ENCODE measurements at regions not wholly inside any gene's neighbourhood (a gene's known extent, or its start where the extent isn't known, plus 50 kb on each side); places are given as distances from the start of the nearest gene placed in this dataset.
"Not testable (repeated sequence)": the region's sequence is repeated elsewhere in the genome, so short reads cannot be mapped to it uniquely, and the experiment has no call there.

- H3K36me3 ChIP-seq (ENCODE audit: low read depth, low read length), result no peaks in the 10 kb centered on the region
- BruUV-seq (replicated peaks), result no TSS peak
These were observed 146.3 kb upstream of the ATF7IP start for GRCh38 chr12:14219156-14219555.

GRCh38 chr12:14219670-14220069 lies 145.8 kb upstream of the ATF7IP start:
- H2AFZ ChIP-seq (ENCODE audit: low read length); intact Hi-C loops (cut with micrococcal nuclease); H4K20me1 ChIP-seq (ENCODE audit: low read length); H3K4me2 ChIP-seq (ENCODE audit: low read length); BruUV-seq (replicated peaks); H3K9me2 ChIP-seq (replicated peaks; ENCODE audit: low read length); POLR2A ChIA-PET (ENCODE audit: unreplicated experiment); H3K27ac ChIP-seq (ENCODE audit: low read length); H3K4me3 ChIP-seq (ENCODE audit: low read length); H3K36me3 ChIP-seq (ENCODE audit: low read depth, low read length); H3K9me3 ChIP-seq (ENCODE audit: low read length); H3K79me2 ChIP-seq (ENCODE audit: low read length); H3K4me1 ChIP-seq (ENCODE audit: insufficient read depth, low read length); DNase-seq; CTCF ChIA-PET; H3F3A ChIP-seq (ENCODE audit: low read length, unreplicated experiment); ATAC-seq; H3K9ac ChIP-seq (ENCODE audit: low read length); H3K27me3 ChIP-seq (ENCODE audit: low read length): not testable (repeated sequence)

More at GRCh38 chr12:14219156-14219555, 146.3 kb upstream of the ATF7IP start:
- ChIA-PET POLR2A (ENCODE audit: unreplicated experiment) (no interaction called here), CTCF (no interaction called here)
- Histone ChIP-seq H3K9ac (ENCODE audit: low read length) (no peak overlapping the region), H3K27ac (ENCODE audit: low read length) (no peak overlapping the region), H3F3A (ENCODE audit: low read length, unreplicated experiment) (no peaks in the 10 kb centered on the region), H3K9me3 (ENCODE audit: low read length) (no peaks in the 10 kb centered on the region), H3K4me3 (ENCODE audit: low read length) (no peak overlapping the region), H2AFZ (ENCODE audit: low read length) (no peak overlapping the region), H3K4me1 (ENCODE audit: insufficient read depth, low read length) (no peaks in the 10 kb centered on the region; the same call in 1 of the 2 replicates), H4K20me1 (ENCODE audit: low read length) (no peaks in the 10 kb centered on the region), H3K4me2 (ENCODE audit: low read length) (no peak overlapping the region), H3K9me2 (replicated peaks; ENCODE audit: low read length) (no peaks in the 10 kb centered on the region), H3K79me2 (ENCODE audit: low read length) (no peaks in the 10 kb centered on the region), H3K27me3 (ENCODE audit: low read length) (no peaks in the 10 kb centered on the region)
- DNase-seq, result no peak
- intact Hi-C loops (cut with micrococcal nuclease), result no loop called here
- TF ChIP-seq EZH2phosphoT487 (IDR thresholded peaks at IDR 0.05; ENCODE audit: borderline replicate concordance, low read length) (no peak), CTCF (conservative IDR thresholded peaks at IDR 0.05; ENCODE audit: low read depth, low read length) (no peak), EZH2 (IDR thresholded peaks at IDR 0.05; ENCODE audit: low read length, unreplicated experiment) (no peak)
- no peak for ATAC-seq

GRCh38 chr12:14225064-14225463 lies 140.4 kb upstream of the ATF7IP start:
- Histone ChIP-seq H3K9me2 (replicated peaks; ENCODE audit: low read length) (no peaks in the 10 kb centered on the region), H3K36me3 (ENCODE audit: low read depth, low read length) (no peaks in the 10 kb centered on the region; the same call in 1 of the 2 replicates), H3K4me1 (ENCODE audit: insufficient read depth, low read length) (no peaks in the 10 kb centered on the region), H3K27me3 (ENCODE audit: low read length) (no peaks in the 10 kb centered on the region), H3K4me2 (ENCODE audit: low read length) (no peak overlapping the region), H4K20me1 (ENCODE audit: low read length) (no peaks in the 10 kb centered on the region), H3F3A (ENCODE audit: low read length, unreplicated experiment) (no peaks in the 10 kb centered on the region), H3K4me3 (ENCODE audit: low read length) (no peak overlapping the region), H3K79me2 (ENCODE audit: low read length) (no peaks in the 10 kb centered on the region), H3K9me3 (ENCODE audit: low read length) (no peaks in the 10 kb centered on the region), H2AFZ (ENCODE audit: low read length) (no peak overlapping the region), H3K9ac (ENCODE audit: low read length) (no peak overlapping the region), H3K27ac (ENCODE audit: low read length) (no peak overlapping the region)
- POLR2A ChIA-PET (ENCODE audit: unreplicated experiment), result no interaction called here
- intact Hi-C loops (cut with micrococcal nuclease), result no loop called here
- CTCF ChIA-PET, result no interaction called here
- no TSS peak for BruUV-seq (replicated peaks)
- TF ChIP-seq EZH2 (IDR thresholded peaks at IDR 0.05; ENCODE audit: low read length, unreplicated experiment) (no peak), EZH2phosphoT487 (IDR thresholded peaks at IDR 0.05; ENCODE audit: borderline replicate concordance, low read length) (no peak), CTCF (conservative IDR thresholded peaks at IDR 0.05; ENCODE audit: low read depth, low read length) (no peak)
- ATAC-seq (no peak), DNase-seq (no peak)

GRCh38 chr12:14235176-14235575 lies 130.3 kb upstream of the ATF7IP start:
- CTCF ChIA-PET; H3K79me2 ChIP-seq (ENCODE audit: low read length); H3K4me2 ChIP-seq (ENCODE audit: low read length); H3K9me2 ChIP-seq (replicated peaks; ENCODE audit: low read length); H3K9ac ChIP-seq (ENCODE audit: low read length); H3K27me3 ChIP-seq (ENCODE audit: low read length); H4K20me1 ChIP-seq (ENCODE audit: low read length); H3K36me3 ChIP-seq (ENCODE audit: low read depth, low read length); POLR2A ChIA-PET (ENCODE audit: unreplicated experiment); H3K9me3 ChIP-seq (ENCODE audit: low read length); BruUV-seq (replicated peaks); H2AFZ ChIP-seq (ENCODE audit: low read length); H3F3A ChIP-seq (ENCODE audit: low read length, unreplicated experiment); H3K27ac ChIP-seq (ENCODE audit: low read length); ATAC-seq; H3K4me3 ChIP-seq (ENCODE audit: low read length); DNase-seq: not testable (repeated sequence)
- intact Hi-C loops (cut with micrococcal nuclease), result loop anchor here (5.0 kb wide), 1 partner anchor 48 kb away; no protein-coding TSS in a partner anchor
- H3K4me1 ChIP-seq (ENCODE audit: insufficient read depth, low read length), result peaks cover 11% of the 10 kb centered on the region; the same call in 1 of the 2 replicates

- H3K27me3 ChIP-seq (ENCODE audit: low read length); H3K79me2 ChIP-seq (ENCODE audit: low read length); H3K4me2 ChIP-seq (ENCODE audit: low read length); DNase-seq; CTCF ChIA-PET; H2AFZ ChIP-seq (ENCODE audit: low read length); H3K9ac ChIP-seq (ENCODE audit: low read length); H3K36me3 ChIP-seq (ENCODE audit: low read depth, low read length); ATAC-seq; H3K9me2 ChIP-seq (replicated peaks; ENCODE audit: low read length); H3K4me3 ChIP-seq (ENCODE audit: low read length); H3F3A ChIP-seq (ENCODE audit: low read length, unreplicated experiment); H4K20me1 ChIP-seq (ENCODE audit: low read length); H3K27ac ChIP-seq (ENCODE audit: low read length); BruUV-seq (replicated peaks); H3K9me3 ChIP-seq (ENCODE audit: low read length); POLR2A ChIA-PET (ENCODE audit: unreplicated experiment): not testable (repeated sequence)
- H3K4me1 ChIP-seq (ENCODE audit: insufficient read depth, low read length), result peaks cover 18% of the 10 kb centered on the region
- intact Hi-C loops (cut with micrococcal nuclease), result loop anchor here (5.0 kb wide), 1 partner anchor 49 kb away; no protein-coding TSS in a partner anchor
These were observed 128.8 kb upstream of the ATF7IP start for GRCh38 chr12:14236641-14237040.
